Central memory CD8-positive, alpha-beta T cell (primary cell): ENCODE measurements at regions not wholly inside any gene's neighbourhood (a gene's known extent, or its start where the extent isn't known, plus 50 kb on each side); places are given as distances from the start of the nearest gene placed in this dataset.
"Not testable (repeated sequence)": the region's sequence is repeated elsewhere in the genome, so short reads cannot be mapped to it uniquely, and the experiment has no call there.

ENCODE experiments used
- ATAC-seq: fragments of 150-1000 bp; cut with Tn5 transposase; replicated peaks from 2 replicates; pipeline ENCODE4 v1.10.0; 2022; ENCODE audit warnings: mild to moderate bottlenecking, moderate FRiP score, moderate number of reproducible peaks; ENCODE audit not compliant: poor library complexity, severe bottlenecking; ENCODE audit errors: extremely low read depth
- DNase-seq, 2 donors: peaks; one replicate each; pipeline ENCODE4 v3.0.0; 2021; ENCODE audit warnings: low spot score in 2 of 2
- H3K27ac Mint-ChIP-seq: one replicate; pipeline ENCODE4 v1.8.0; 2022; ENCODE audit warnings: low read depth, mild to moderate bottlenecking, moderate library complexity, mixed read lengths
- H3K27me3 Mint-ChIP-seq: one replicate; pipeline ENCODE4 v1.8.0; 2022; ENCODE audit warnings: mixed read lengths
- H3K36me3 Mint-ChIP-seq: one replicate; pipeline ENCODE4 v1.8.0; 2022; ENCODE audit warnings: mild to moderate bottlenecking, moderate library complexity, mixed read lengths; ENCODE audit not compliant: insufficient read depth
- H3K4me1 Mint-ChIP-seq: one replicate; pipeline ENCODE4 v1.8.0; 2022; ENCODE audit warnings: mixed read lengths
- H3K4me3 Mint-ChIP-seq: one replicate; pipeline ENCODE4 v1.8.0; 2022; ENCODE audit warnings: mild to moderate bottlenecking, moderate library complexity, mixed read lengths
- H3K9me3 Mint-ChIP-seq: one replicate; pipeline ENCODE4 v1.8.0; 2022; ENCODE audit warnings: mixed read lengths

GRCh38 chr6:18656506-18656905 is 269.4 kb downstream of the RNF144B start:
- DNase-seq = no peak
- Mint-ChIP-seq H3K4me3 (no peak overlapping the region), H3K36me3 (peaks cover 2% of the 10 kb centered on the region)

GRCh38 chr6:18659994-18660393 is 272.8 kb downstream of the RNF144B start:
- not testable (repeated sequence) for H3K4me3 Mint-ChIP-seq, DNase-seq, H3K4me1 Mint-ChIP-seq, ATAC-seq, H3K36me3 Mint-ChIP-seq, H3K27me3 Mint-ChIP-seq, H3K27ac Mint-ChIP-seq
- peaks cover 33% of the 10 kb centered on the region for H3K9me3 Mint-ChIP-seq

More at GRCh38 chr6:18656506-18656905, 269.4 kb downstream of the RNF144B start:
- no peaks in the 10 kb centered on the region for H3K27me3 Mint-ChIP-seq
- H3K9me3 Mint-ChIP-seq = peaks cover 33% of the 10 kb centered on the region
- H3K27ac Mint-ChIP-seq = no peak overlapping the region
- ATAC-seq = no peak
- H3K4me1 Mint-ChIP-seq = no peaks in the 10 kb centered on the region

- DNase-seq (no peak), ATAC-seq (no peak)
- Mint-ChIP-seq H3K9me3 (peaks cover 21% of the 10 kb centered on the region), H3K27ac (no peak overlapping the region), H3K4me1 (no peaks in the 10 kb centered on the region), H3K4me3 (no peak overlapping the region), H3K27me3 (no peaks in the 10 kb centered on the region), H3K36me3 (peaks cover 2% of the 10 kb centered on the region)
Observed at GRCh38 chr6:18663011-18663410, 275.9 kb downstream of the RNF144B start.

GRCh38 chr6:18664401-18664800 is 277.3 kb downstream of the RNF144B start:
- Mint-ChIP-seq H3K27ac (no peak overlapping the region), H3K27me3 (no peaks in the 10 kb centered on the region), H3K9me3 (peaks cover 10% of the 10 kb centered on the region), H3K4me1 (no peaks in the 10 kb centered on the region), H3K4me3 (no peak overlapping the region), H3K36me3 (no peaks in the 10 kb centered on the region)
- ATAC-seq (no peak), DNase-seq (no peak)

GRCh38 chr6:18667612-18668011 is 280.5 kb downstream of the RNF144B start:
- Mint-ChIP-seq H3K4me3 (no peak overlapping the region), H3K27ac (no peak overlapping the region), H3K27me3 (no peaks in the 10 kb centered on the region), H3K9me3 (peaks cover 11% of the 10 kb centered on the region), H3K4me1 (no peaks in the 10 kb centered on the region), H3K36me3 (no peaks in the 10 kb centered on the region)
- no peak for DNase-seq
- no peak for ATAC-seq

GRCh38 chr6:18668994-18669393 is 281.8 kb downstream of the RNF144B start:
- Mint-ChIP-seq H3K9me3 (peaks cover 11% of the 10 kb centered on the region), H3K27me3 (no peaks in the 10 kb centered on the region), H3K4me3 (no peak overlapping the region), H3K27ac (no peak overlapping the region), H3K36me3 (no peaks in the 10 kb centered on the region), H3K4me1 (no peaks in the 10 kb centered on the region)
- ATAC-seq (no peak), DNase-seq (no peak)

- no peaks in the 10 kb centered on the region for H3K4me1 Mint-ChIP-seq
- DNase-seq = no peak
- no peak overlapping the region for H3K27ac Mint-ChIP-seq
- H3K9me3 Mint-ChIP-seq = peaks cover 11% of the 10 kb centered on the region
- ATAC-seq = no peak
- no peaks in the 10 kb centered on the region for H3K27me3 Mint-ChIP-seq
- no peak overlapping the region for H3K4me3 Mint-ChIP-seq
- no peaks in the 10 kb centered on the region for H3K36me3 Mint-ChIP-seq
Observed at GRCh38 chr6:18672852-18673251, 285.7 kb downstream of the RNF144B start.

GRCh38 chr6:18674346-18674745 is 287.2 kb downstream of the RNF144B start:
- Mint-ChIP-seq H3K27me3 (no peaks in the 10 kb centered on the region), H3K36me3 (no peaks in the 10 kb centered on the region), H3K9me3 (peaks cover 20% of the 10 kb centered on the region), H3K4me3 (no peak overlapping the region), H3K27ac (no peak overlapping the region), H3K4me1 (no peaks in the 10 kb centered on the region)
- DNase-seq (no peak), ATAC-seq (no peak)

- DNase-seq (no peak), ATAC-seq (no peak)
- no peaks in the 10 kb centered on the region for H3K36me3 Mint-ChIP-seq
- peaks cover 16% of the 10 kb centered on the region for H3K9me3 Mint-ChIP-seq
- H3K4me3 Mint-ChIP-seq = no peak overlapping the region
- no peaks in the 10 kb centered on the region for H3K4me1 Mint-ChIP-seq
- no peak overlapping the region for H3K27ac Mint-ChIP-seq
- H3K27me3 Mint-ChIP-seq = no peaks in the 10 kb centered on the region
Observed at GRCh38 chr6:18675881-18676280, 288.7 kb downstream of the RNF144B start.

GRCh38 chr6:18676548-18676947 is 289.4 kb downstream of the RNF144B start:
- H3K27ac Mint-ChIP-seq = no peak overlapping the region
- H3K9me3 Mint-ChIP-seq = peaks cover 9% of the 10 kb centered on the region
- H3K4me3 Mint-ChIP-seq = no peak overlapping the region
- H3K27me3 Mint-ChIP-seq = no peaks in the 10 kb centered on the region
- H3K36me3 Mint-ChIP-seq = no peaks in the 10 kb centered on the region
- DNase-seq (no peak), ATAC-seq (no peak)
- H3K4me1 Mint-ChIP-seq = no peaks in the 10 kb centered on the region

- DNase-seq (no peak), ATAC-seq (no peak)
- H3K9me3 Mint-ChIP-seq = peaks cover 13% of the 10 kb centered on the region
- no peaks in the 10 kb centered on the region for H3K27me3 Mint-ChIP-seq
- no peak overlapping the region for H3K27ac Mint-ChIP-seq
- H3K36me3 Mint-ChIP-seq = no peaks in the 10 kb centered on the region
- no peaks in the 10 kb centered on the region for H3K4me1 Mint-ChIP-seq
- H3K4me3 Mint-ChIP-seq = no peak overlapping the region
Observed at GRCh38 chr6:18680842-18681241, 293.7 kb downstream of the RNF144B start.

- peaks cover 13% of the 10 kb centered on the region for H3K9me3 Mint-ChIP-seq
- no peak overlapping the region for H3K4me3 Mint-ChIP-seq
Observed at GRCh38 chr6:18681832-18682503, 294.8 kb downstream of the RNF144B start.

GRCh38 chr6:18684343-18684742 is 297.2 kb downstream of the RNF144B start:
- no peak for ATAC-seq
- no peak for DNase-seq
- Mint-ChIP-seq H3K27ac (no peak overlapping the region), H3K4me1 (no peaks in the 10 kb centered on the region), H3K36me3 (no peaks in the 10 kb centered on the region), H3K27me3 (no peaks in the 10 kb centered on the region), H3K9me3 (peaks cover 5% of the 10 kb centered on the region), H3K4me3 (no peak overlapping the region)

More at GRCh38 chr6:18681832-18682503, 294.8 kb downstream of the RNF144B start:
- DNase-seq (no peak), ATAC-seq (no peak)
- H3K27me3 Mint-ChIP-seq = no peaks in the 10 kb centered on the region
- no peak overlapping the region for H3K27ac Mint-ChIP-seq
- no peaks in the 10 kb centered on the region for H3K4me1 Mint-ChIP-seq
- no peaks in the 10 kb centered on the region for H3K36me3 Mint-ChIP-seq
